ENCODE measurements at regions not wholly inside any gene's neighbourhood (a gene's known extent, or its start where the extent isn't known, plus 50 kb on each side); places are given as distances from the start of the nearest gene placed in this dataset.

GRCh38 chrX:69221239-69222102 lies 56.2 kb upstream of the PJA1 start:
- Histone ChIP-seq H3K79me2 (ENCODE audit: control insufficient read depth, low read length) (no peaks in the 10 kb centered on the region), H3K9me3 (ENCODE audit: control insufficient read depth, insufficient read depth, low read length) (no peaks in the 10 kb centered on the region), H3K4me2 (ENCODE audit: low read length) (no peak overlapping the region), H3K27me3 (ENCODE audit: control insufficient read depth, low read length) (no peaks in the 10 kb centered on the region), H3K9me2 (replicated peaks; ENCODE audit: control insufficient read depth, low read length) (no peaks in the 10 kb centered on the region), H3K4me1 (ENCODE audit: control insufficient read depth, low read length) (0 out of 2 replicates have a peak, but pooled peaks cover 3% of the 10 kb centered on the region), H3K4me3 (ENCODE audit: low read length) (no peak overlapping the region), H3K36me3 (ENCODE audit: control insufficient read depth, low read length) (no peaks in the 10 kb centered on the region), H3F3A (ENCODE audit: control insufficient read depth, insufficient read depth) (no peaks in the 10 kb centered on the region), H3K27ac (ENCODE audit: low read depth, low read length) (no peak overlapping the region), H4K20me1 (ENCODE audit: control insufficient read depth, insufficient read depth, low read depth, low read length) (no peaks in the 10 kb centered on the region)
- TF ChIP-seq EZH2phosphoT487 (IDR thresholded peaks at IDR 0.05; ENCODE audit: borderline replicate concordance, low read length) (no peak), CTCF (IDR thresholded peaks at IDR 0.05; ENCODE audit: low read depth, low read length, poor library complexity, severe bottlenecking) (no peak)

DNA sequence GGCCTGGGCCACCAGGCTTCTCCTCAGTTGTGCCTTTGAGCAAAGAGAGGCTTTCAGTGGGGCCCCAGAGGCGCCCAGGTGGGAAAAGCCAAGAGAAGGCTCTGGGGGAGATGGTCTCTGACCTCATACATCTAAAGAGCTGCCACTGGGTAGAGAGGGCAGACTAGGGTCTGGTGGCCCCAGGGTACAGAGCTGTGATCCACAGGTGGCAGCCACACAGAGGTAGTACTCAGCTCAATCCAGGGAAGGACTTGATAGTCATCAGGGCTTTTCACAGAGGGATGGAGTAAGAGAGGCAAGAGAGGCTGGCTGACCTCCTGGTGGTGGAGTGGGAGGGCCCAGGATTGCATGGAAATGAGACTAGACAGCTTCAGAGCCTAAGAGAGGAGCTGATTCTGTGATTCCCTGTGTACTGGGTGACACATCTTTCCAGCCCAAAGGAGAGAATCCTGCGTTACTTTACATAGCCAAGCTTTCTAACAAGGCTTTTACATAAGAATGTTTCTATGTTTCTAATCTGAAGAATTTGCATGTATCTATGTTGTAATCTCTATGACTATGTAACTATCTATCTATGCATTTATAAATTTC lies 53.2 kb upstream of the PJA1 start:
- Histone ChIP-seq H3K36me3 (ENCODE audit: control insufficient read depth, low read length) (no peaks in the 10 kb centered on the region), H3K9me3 (ENCODE audit: control insufficient read depth, insufficient read depth, low read length) (no peaks in the 10 kb centered on the region)

GRCh38 chrX:69216911-69217310 lies 51.7 kb upstream of the PJA1 start:
- Histone ChIP-seq H3K4me3 (ENCODE audit: low read length) (no peak overlapping the region), H4K20me1 (ENCODE audit: control insufficient read depth, insufficient read depth, low read depth, low read length) (no peaks in the 10 kb centered on the region), H3K9me2 (replicated peaks; ENCODE audit: control insufficient read depth, low read length) (no peaks in the 10 kb centered on the region), H3K4me1 (ENCODE audit: control insufficient read depth, low read length) (no peaks in the 10 kb centered on the region), H3F3A (ENCODE audit: control insufficient read depth, insufficient read depth) (no peaks in the 10 kb centered on the region), H3K9me3 (ENCODE audit: control insufficient read depth, insufficient read depth, low read length) (no peaks in the 10 kb centered on the region), H3K36me3 (ENCODE audit: control insufficient read depth, low read length) (no peaks in the 10 kb centered on the region), H3K4me2 (ENCODE audit: low read length) (no peak overlapping the region), H3K79me2 (ENCODE audit: control insufficient read depth, low read length) (no peaks in the 10 kb centered on the region), H3K27me3 (ENCODE audit: control insufficient read depth, low read length) (no peaks in the 10 kb centered on the region), H3K27ac (ENCODE audit: low read depth, low read length) (no peak overlapping the region)
- TF ChIP-seq EZH2phosphoT487 (IDR thresholded peaks at IDR 0.05; ENCODE audit: borderline replicate concordance, low read length) (no peak), CTCF (IDR thresholded peaks at IDR 0.05; ENCODE audit: low read depth, low read length, poor library complexity, severe bottlenecking) (no peak)

More for the DNA sequence above, 53.2 kb upstream of the PJA1 start:
- H3K9me2 ChIP-seq (replicated peaks; ENCODE audit: control insufficient read depth, low read length) = no peaks in the 10 kb centered on the region
- no peaks in the 10 kb centered on the region for H3K79me2 ChIP-seq (ENCODE audit: control insufficient read depth, low read length)
- no peak overlapping the region for H3K4me3 ChIP-seq (ENCODE audit: low read length)
- no peak overlapping the region for H3K4me2 ChIP-seq (ENCODE audit: low read length)
- H3F3A ChIP-seq (ENCODE audit: control insufficient read depth, insufficient read depth) = no peaks in the 10 kb centered on the region
- no peaks in the 10 kb centered on the region for H3K4me1 ChIP-seq (ENCODE audit: control insufficient read depth, low read length)
- TF ChIP-seq CTCF (IDR thresholded peaks at IDR 0.05; ENCODE audit: low read depth, low read length, poor library complexity, severe bottlenecking) (no peak), EZH2phosphoT487 (IDR thresholded peaks at IDR 0.05; ENCODE audit: borderline replicate concordance, low read length) (no peak)
- H3K27ac ChIP-seq (ENCODE audit: low read depth, low read length) = no peak overlapping the region
- no peaks in the 10 kb centered on the region for H4K20me1 ChIP-seq (ENCODE audit: control insufficient read depth, insufficient read depth, low read depth, low read length)
- H3K27me3 ChIP-seq (ENCODE audit: control insufficient read depth, low read length) = no peaks in the 10 kb centered on the region

All from DOHH2 (cell line).